Sigmoid colon (tissue), 4 donors: ENCODE measurements at regions not wholly inside any gene's neighbourhood (a gene's known extent, or its start where the extent isn't known, plus 50 kb on each side); places are given as distances from the start of the nearest gene placed in this dataset.

Source experiments
- CTCF ChIP-seq, 4 experiments: fragments of 450-650 bp in 3 of 4; fragments of 200-600 bp in 1 of 4; IDR thresholded peaks; one replicate each; pipeline ENCODE4 v1.5.1; 2016 to 2019; ENCODE audit warnings: antibody characterized with exemption in 4 of 4, mild to moderate bottlenecking in 3 of 4, moderate library complexity in 2 of 4
- EP300 ChIP-seq, 4 donors: sonication (generic); formaldehyde crosslinking; IDR thresholded peaks; one replicate each; pipeline ENCODE4 v1.6.1; 2017; ENCODE audit warnings: antibody characterized with exemption in 4 of 4
- POLR2A ChIP-seq, 2 donors: fragments of 450-650 bp; IDR thresholded peaks; one replicate each; pipeline ENCODE4 v1.6.1; 2016; ENCODE audit warnings: antibody characterized with exemption in 2 of 2, mild to moderate bottlenecking in 2 of 2, moderate library complexity in 2 of 2

- TF ChIP-seq CTCF (IDR thresholded peaks at IDR 0.05): no peak
- TF ChIP-seq POLR2A (IDR thresholded peaks at IDR 0.05): no peak
- no peak for TF ChIP-seq EP300 (IDR thresholded peaks at IDR 0.05)
Measured at GRCh38 chr15:94164971-94165370, 66.4 kb upstream of the MCTP2 start.
